B cell (primary cell): ENCODE measurements at regions not wholly inside any gene's neighbourhood (a gene's known extent, or its start where the extent isn't known, plus 50 kb on each side); places are given as distances from the start of the nearest gene placed in this dataset.

Source experiments
- ATAC-seq: fragments of 200-7000 bp; cut with Tn5 transposase; one replicate; pipeline ENCODE4 v1.10.0; 2021; ENCODE audit warnings: low read depth, mild to moderate bottlenecking, moderate number of reproducible peaks, moderate library complexity
- CTCF ChIA-PET: fragments of 350-600 bp; sonication (Branson Sonifier 250); formaldehyde crosslinking; loops from one replicate; lab custom pipeline; 2021; ENCODE audit warnings: antibody characterized with exemption, inconsistent platforms; lab: Charles Lee
- POLR2A ChIA-PET: fragments of 350-600 bp; sonication (Branson Sonifier 250); formaldehyde crosslinking; loops from one replicate; lab custom pipeline; 2021; ENCODE audit warnings: antibody characterized with exemption; lab: Charles Lee
- DNase-seq: peaks from one replicate; pipeline ENCODE4 v3.0.0; 2013
- H2AFZ ChIP-seq: 2 replicates; pipeline ENCODE4 v1.6.1; 2012; ENCODE audit warnings: mild to moderate bottlenecking, low read depth, low read length; ENCODE audit not compliant: insufficient read depth, poor library complexity, severe bottlenecking
- H3K27ac ChIP-seq, 2 donors: 1 replicate in 1 of 2; 2 replicates in 1 of 2; pipeline ENCODE4 v1.5.1; 2012 to 2013; ENCODE audit warnings: low read length in 2 of 2, mild to moderate bottlenecking in 2 of 2, moderate library complexity in 1 of 2
- H3K27me3 ChIP-seq, 4 experiments: fragments of 200-600 bp in 1 of 4; sonication (generic) in 1 of 4; replicated peaks in 1 of 4; 1 replicate in 2 of 4; 2 replicates in 2 of 4; pipeline versions ENCODE4 v1.6.1 to v1.7.0; 2013 to 2016; ENCODE audit warnings: low read length in 3 of 4, mild to moderate bottlenecking in 2 of 4, mixed read lengths in 1 of 4, moderate library complexity in 1 of 4; ENCODE audit not compliant: insufficient read depth in 4 of 4, control insufficient read depth in 3 of 4; ENCODE audit errors: control extremely low read depth in 1 of 4
- H3K36me3 ChIP-seq, 2 experiments: replicated peaks in 1 of 2; 1 replicate in 1 of 2; 2 replicates in 1 of 2; pipeline versions ENCODE4 v1.6.1 to v1.7.1; 2013; ENCODE audit warnings: low read length in 1 of 2; ENCODE audit not compliant: insufficient read depth in 2 of 2, control insufficient read depth in 1 of 2; ENCODE audit errors: control extremely low read depth in 1 of 2, extremely low read depth in 1 of 2
- H3K4me1 ChIP-seq, 2 donors: fragments of 200-600 bp in 1 of 2; sonication (generic) in 1 of 2; 1 replicate in 1 of 2; 2 replicates in 1 of 2; pipeline versions ENCODE4 v1.5.1 to v1.6.1; 2013 to 2017; ENCODE audit warnings: low read length in 2 of 2; ENCODE audit not compliant: control insufficient read depth in 2 of 2, insufficient read depth in 2 of 2
- H3K4me2 ChIP-seq: replicated peaks from 2 replicates; pipeline ENCODE3; 2012; ENCODE audit warnings: mild to moderate bottlenecking, low read depth, low read length; ENCODE audit not compliant: poor library complexity, severe bottlenecking
- H3K4me3 ChIP-seq, 5 experiments: fragments of 200-600 bp in 1 of 5; sonication (generic) in 1 of 5; 1 replicate in 3 of 5; 2 replicates in 2 of 5; pipeline versions ENCODE4 v1.5.1 to v1.7.0; 2011 to 2016; ENCODE audit warnings: low read length in 4 of 5, mild to moderate bottlenecking in 4 of 5, low read depth in 2 of 5, control low read depth in 1 of 5, moderate library complexity in 1 of 5; ENCODE audit not compliant: insufficient read depth in 1 of 5; ENCODE audit errors: control extremely low read depth in 1 of 5, extremely low read depth in 1 of 5
- H3K79me2 ChIP-seq: fragments of 200-600 bp; sonication (generic); one replicate; pipeline ENCODE4 v1.6.0; 2016; ENCODE audit warnings: low read length; ENCODE audit not compliant: control insufficient read depth, insufficient read depth
- H3K9ac ChIP-seq: fragments of 200-600 bp; sonication (generic); 2 replicates; pipeline ENCODE4 v1.6.1; 2017; ENCODE audit warnings: mild to moderate bottlenecking, low read length, moderate library complexity
- H3K9me3 ChIP-seq, 3 donors: one replicate each; pipeline versions ENCODE4 v1.6.1 to v1.7.1; 2013; ENCODE audit warnings: low read length in 2 of 3; ENCODE audit not compliant: control insufficient read depth in 2 of 3, insufficient read depth in 1 of 3; ENCODE audit errors: control extremely low read depth in 1 of 3
- H4K20me1 ChIP-seq: 2 replicates; pipeline ENCODE4 v1.6.0; 2012; ENCODE audit warnings: mild to moderate bottlenecking, low read length; ENCODE audit not compliant: insufficient read depth, control insufficient read depth, poor library complexity, severe bottlenecking
- H3K27ac Mint-ChIP-seq: one replicate; pipeline ENCODE4 v1.8.0; 2021; ENCODE audit warnings: mixed read lengths
- H3K27me3 Mint-ChIP-seq: one replicate; pipeline ENCODE4 v1.8.0; 2021; ENCODE audit warnings: mixed read lengths
- H3K4me1 Mint-ChIP-seq: one replicate; pipeline ENCODE4 v1.8.0; 2021; ENCODE audit warnings: mixed read lengths
- H3K4me3 Mint-ChIP-seq: one replicate; pipeline ENCODE4 v1.8.0; 2021; ENCODE audit warnings: mixed read lengths
- H3K9me3 Mint-ChIP-seq: one replicate; pipeline ENCODE4 v1.8.0; 2022; ENCODE audit warnings: mixed read lengths; ENCODE audit not compliant: insufficient read depth
- CTCF ChIP-seq: fragments of 200-600 bp; IDR thresholded peaks from one replicate; pipeline ENCODE4 v1.8.0; 2022; ENCODE audit warnings: antibody characterized with exemption, mild to moderate bottlenecking
- EZH2 ChIP-seq: IDR thresholded peaks from 2 replicates; pipeline ENCODE4 v1.6.1; 2012; ENCODE audit warnings: borderline replicate concordance, low read depth, mild to moderate bottlenecking, moderate library complexity, low read length; ENCODE audit not compliant: insufficient read depth, poor library complexity, severe bottlenecking
- WGBS: methylation state at CpG from one replicate; pipeline ENCODE4 v1.1.5; 2013; ENCODE audit warnings: missing lambda C conversion rate; ENCODE audit not compliant: insufficient coverage; 5-methylcytosine and 5-hydroxymethylcytosine counted together
- intact Hi-C: fragments of 100-400 bp; cut with micrococcal nuclease; formaldehyde crosslinking; loops from one replicate; pipeline ENCODE4 v1.10.0; 2022

- Histone ChIP-seq H4K20me1 (no peaks in the 10 kb centered on the region), H3K9ac (no peak overlapping the region), H3K27ac (no peak overlapping the region), H3K4me1 (no peaks in the 10 kb centered on the region), H3K4me2 (no peak overlapping the region), H3K36me3 (no peaks in the 10 kb centered on the region), H3K27me3 (no peaks in the 10 kb centered on the region), H3K4me3 (no peak overlapping the region), H3K9me3 (peaks cover 0 to 4% (median 0%) of the 10 kb centered on the region in 3 donors), H2AFZ (no peak overlapping the region), H3K79me2 (no peaks in the 10 kb centered on the region)
- TF ChIP-seq EZH2 (no peak), CTCF (no peak)
- Mint-ChIP-seq H3K9me3 (no peaks in the 10 kb centered on the region), H3K27me3 (no peaks in the 10 kb centered on the region), H3K4me1 (no peaks in the 10 kb centered on the region), H3K27ac (no peak overlapping the region), H3K4me3 (no peak overlapping the region)
- intact Hi-C loops: no loop called here
- DNase-seq (no peak), ATAC-seq (no peak)
- 40% methylated on average over 1 of the region's 2 CpGs for WGBS
- ChIA-PET CTCF (no interaction called here), POLR2A (no interaction called here)
Measured at GRCh38 chr13:90869580-90869979, 477.9 kb upstream of the MIR17HG start.

GRCh38 chr13:90872491-90873025, 474.9 kb upstream of the MIR17HG start:
- WGBS: 85% methylated on average over 3 of the region's 4 CpGs
- Histone ChIP-seq H3K36me3 (no peaks in the 10 kb centered on the region), H2AFZ (no peak overlapping the region), H3K9me3 (no peaks in the 10 kb centered on the region), H3K79me2 (no peaks in the 10 kb centered on the region), H3K27ac (no peak overlapping the region), H3K4me2 (no peak overlapping the region), H3K4me3 (no peak overlapping the region), H3K9ac (no peak overlapping the region), H3K27me3 (no peaks in the 10 kb centered on the region), H4K20me1 (no peaks in the 10 kb centered on the region), H3K4me1 (no peaks in the 10 kb centered on the region)
- no peak overlapping the region for H3K27ac Mint-ChIP-seq
- no peak for ATAC-seq
- DNase-seq: no peak
- H3K4me1 Mint-ChIP-seq: no peaks in the 10 kb centered on the region
- ChIA-PET POLR2A (no interaction called here), CTCF (interaction anchor here (0.6 kb wide), 1 partner anchor 40 kb away, joined by 3 read pairs; no protein-coding TSS in a partner anchor)
- H3K9me3 Mint-ChIP-seq: no peaks in the 10 kb centered on the region
- intact Hi-C loops: no loop called here
- H3K4me3 Mint-ChIP-seq: no peak overlapping the region
- no peak for TF ChIP-seq EZH2
- no peak for TF ChIP-seq CTCF
- no peaks in the 10 kb centered on the region for H3K27me3 Mint-ChIP-seq
